MM.1S (cell line): ENCODE measurements at regions not wholly inside any gene's neighbourhood (a gene's known extent, or its start where the extent isn't known, plus 50 kb on each side); places are given as distances from the start of the nearest gene placed in this dataset.

Source experiments
- DNase-seq: peaks from one replicate; pipeline ENCODE4 v3.0.0-alpha.2; 2015
- H2AFZ ChIP-seq: fragments of 300-600 bp; sonication (generic); 2 replicates; pipeline ENCODE4 v1.6.0; 2016; ENCODE audit warnings: antibody characterized with exemption, low read length
- H3F3A ChIP-seq: fragments of 300-600 bp; sonication (generic); 2 replicates; pipeline ENCODE4 v1.6.1; 2016; ENCODE audit warnings: mild to moderate bottlenecking, antibody characterized with exemption, low read length, moderate library complexity, mixed read lengths; ENCODE audit not compliant: insufficient read depth
- H3K27ac ChIP-seq: fragments of 300-600 bp; sonication (generic); 2 replicates; pipeline ENCODE4 v1.5.1; 2016; ENCODE audit warnings: mild to moderate bottlenecking, low read length
- H3K27me3 ChIP-seq: fragments of 300-600 bp; sonication (generic); replicated peaks from 2 replicates; pipeline ENCODE4 v1.6.0; 2016; ENCODE audit warnings: low read length; ENCODE audit not compliant: insufficient read depth
- H3K36me3 ChIP-seq: fragments of 300-600 bp; sonication (generic); replicated peaks from 2 replicates; pipeline ENCODE4 v1.6.1; 2016; ENCODE audit warnings: mild to moderate bottlenecking, low read length, mixed read lengths; ENCODE audit not compliant: insufficient read depth
- H3K4me1 ChIP-seq: fragments of 300-600 bp; sonication (generic); 2 replicates; pipeline ENCODE4 v1.6.1; 2016; ENCODE audit warnings: low read length, mixed read lengths
- H3K4me2 ChIP-seq: fragments of 300-600 bp; sonication (generic); 2 replicates; pipeline ENCODE4 v1.6.0; 2016; ENCODE audit warnings: low read depth, low read length
- H3K4me3 ChIP-seq: fragments of 300-600 bp; sonication (generic); 2 replicates; pipeline ENCODE4 v1.5.1; 2016; ENCODE audit warnings: low read length, mixed read lengths
- H3K79me2 ChIP-seq: fragments of 300-600 bp; sonication (generic); 2 replicates; pipeline ENCODE4 v1.6.1; 2016; ENCODE audit warnings: mixed run types, low read length, mixed read lengths
- H3K9ac ChIP-seq: fragments of 300-600 bp; sonication (generic); 2 replicates; pipeline ENCODE4 v1.6.1; 2016; ENCODE audit warnings: low read length, mixed read lengths
- H3K9me2 ChIP-seq: fragments of 300-600 bp; sonication (generic); replicated peaks from 2 replicates; pipeline ENCODE4 v1.6.1; 2016; ENCODE audit warnings: mild to moderate bottlenecking, low read length, mixed read lengths; ENCODE audit not compliant: insufficient read depth
- H3K9me3 ChIP-seq: fragments of 300-600 bp; sonication (generic); replicated peaks from 2 replicates; pipeline ENCODE4 v1.6.1; 2016; ENCODE audit warnings: mild to moderate bottlenecking, low read length, mixed read lengths; ENCODE audit not compliant: insufficient read depth
- H4K20me1 ChIP-seq: fragments of 300-600 bp; sonication (generic); 2 replicates; pipeline ENCODE4 v1.6.1; 2016; ENCODE audit warnings: mild to moderate bottlenecking, low read length, moderate library complexity, mixed read lengths; ENCODE audit not compliant: insufficient read depth
- CTCF ChIP-seq: fragments of 300-600 bp; sonication (generic); IDR thresholded peaks from 2 replicates; pipeline ENCODE4 v1.5.1; 2016; ENCODE audit warnings: antibody characterized with exemption, low read length, mixed read lengths
- EZH2 ChIP-seq: fragments of 300-600 bp; sonication (generic); optimal IDR thresholded peaks from 2 replicates; pipeline ENCODE3; 2017; ENCODE audit warnings: low read depth, mild to moderate bottlenecking, antibody characterized with exemption, low read length, mixed read lengths
- EZH2phosphoT487 ChIP-seq: fragments of 300-600 bp; sonication (generic); IDR thresholded peaks from 2 replicates; pipeline ENCODE4 v1.6.1; 2018; ENCODE audit warnings: antibody characterized with exemption, low read length

- no peak overlapping the region for H3K4me2 ChIP-seq
- no peak for DNase-seq
- H3K27me3 ChIP-seq, result no peaks in the 10 kb centered on the region
- H3K9ac ChIP-seq, result peak overlapping the region; percentile 90; the same call in 1 of the 2 replicates
- peaks cover 10% of the 10 kb centered on the region for H3F3A ChIP-seq
- TF ChIP-seq CTCF (no peak), EZH2phosphoT487 (no peak), EZH2 (no peak)
- no peaks in the 10 kb centered on the region for H3K9me3 ChIP-seq
- H3K36me3 ChIP-seq, result no peaks in the 10 kb centered on the region
- no peaks in the 10 kb centered on the region for H4K20me1 ChIP-seq
- H3K27ac ChIP-seq, result no peak overlapping the region
- H3K9me2 ChIP-seq, result no peaks in the 10 kb centered on the region
- no peak overlapping the region for H2AFZ ChIP-seq
- H3K79me2 ChIP-seq, result no peaks in the 10 kb centered on the region
- peaks cover 3% of the 10 kb centered on the region; the same call in 1 of the 2 replicates for H3K4me1 ChIP-seq
- H3K4me3 ChIP-seq, result no peak overlapping the region
Measured at GRCh38 chr10:8331387-8331786, 276.9 kb downstream of the GATA3 start.

GRCh38 chr10:8331896-8332729 is 277.6 kb downstream of the GATA3 start:
- Histone ChIP-seq H3K4me2 (peak overlapping the region; percentile 96), H4K20me1 (no peaks in the 10 kb centered on the region), H3K79me2 (no peaks in the 10 kb centered on the region), H3K27me3 (no peaks in the 10 kb centered on the region), H3K9ac (peak overlapping the region; percentile 90), H3K27ac (peak overlapping the region; percentile 75), H3K9me2 (no peaks in the 10 kb centered on the region), H3K4me3 (peak overlapping the region; percentile 72), H2AFZ (peak overlapping the region; percentile 89), H3K4me1 (peaks cover 3% of the 10 kb centered on the region; the same call in 1 of the 2 replicates), H3K36me3 (no peaks in the 10 kb centered on the region), H3F3A (peaks cover 10% of the 10 kb centered on the region), H3K9me3 (no peaks in the 10 kb centered on the region)
- no peak for TF ChIP-seq EZH2
- TF ChIP-seq CTCF, result no peak
- TF ChIP-seq EZH2phosphoT487, result no peak
- peak; percentile 97 for DNase-seq

GRCh38 chr10:8332730-8333111 is 278.2 kb downstream of the GATA3 start:
- H3K27ac ChIP-seq, result peak overlapping the region; percentile 75
- TF ChIP-seq EZH2, result no peak
- TF ChIP-seq CTCF, result no peak
- no peak for TF ChIP-seq EZH2phosphoT487
- H3K4me2 ChIP-seq, result peak overlapping the region; percentile 96
- H3K4me3 ChIP-seq, result peak overlapping the region; percentile 72
- no peaks in the 10 kb centered on the region for H3K79me2 ChIP-seq
- H3K9me2 ChIP-seq, result no peaks in the 10 kb centered on the region
- no peaks in the 10 kb centered on the region for H3K36me3 ChIP-seq
- no peaks in the 10 kb centered on the region for H3K9me3 ChIP-seq
- peak overlapping the region; percentile 90 for H3K9ac ChIP-seq
- peaks cover 3% of the 10 kb centered on the region; the same call in 1 of the 2 replicates for H3K4me1 ChIP-seq
- no peaks in the 10 kb centered on the region for H3K27me3 ChIP-seq
- peaks cover 10% of the 10 kb centered on the region for H3F3A ChIP-seq
- H2AFZ ChIP-seq, result peak overlapping the region; percentile 24
- no peak for DNase-seq
- no peaks in the 10 kb centered on the region for H4K20me1 ChIP-seq
